GM12872 (cell line): ENCODE measurements at regions not wholly inside any gene's neighbourhood (a gene's known extent, or its start where the extent isn't known, plus 50 kb on each side); places are given as distances from the start of the nearest gene placed in this dataset.

ENCODE experiments used
- TF ChIP-seq, protein P1 (sequence below): IDR thresholded peaks from 3 replicates; pipeline ENCODE4 v1.5.1; 2011; ENCODE audit warnings: low read depth, mild to moderate bottlenecking, low read length, moderate library complexity; ENCODE audit not compliant: insufficient read depth

GRCh38 chr2:64784168-64785061 lies 130.7 kb upstream of the SERTAD2 start:
- TF ChIP-seq, protein P1, sequence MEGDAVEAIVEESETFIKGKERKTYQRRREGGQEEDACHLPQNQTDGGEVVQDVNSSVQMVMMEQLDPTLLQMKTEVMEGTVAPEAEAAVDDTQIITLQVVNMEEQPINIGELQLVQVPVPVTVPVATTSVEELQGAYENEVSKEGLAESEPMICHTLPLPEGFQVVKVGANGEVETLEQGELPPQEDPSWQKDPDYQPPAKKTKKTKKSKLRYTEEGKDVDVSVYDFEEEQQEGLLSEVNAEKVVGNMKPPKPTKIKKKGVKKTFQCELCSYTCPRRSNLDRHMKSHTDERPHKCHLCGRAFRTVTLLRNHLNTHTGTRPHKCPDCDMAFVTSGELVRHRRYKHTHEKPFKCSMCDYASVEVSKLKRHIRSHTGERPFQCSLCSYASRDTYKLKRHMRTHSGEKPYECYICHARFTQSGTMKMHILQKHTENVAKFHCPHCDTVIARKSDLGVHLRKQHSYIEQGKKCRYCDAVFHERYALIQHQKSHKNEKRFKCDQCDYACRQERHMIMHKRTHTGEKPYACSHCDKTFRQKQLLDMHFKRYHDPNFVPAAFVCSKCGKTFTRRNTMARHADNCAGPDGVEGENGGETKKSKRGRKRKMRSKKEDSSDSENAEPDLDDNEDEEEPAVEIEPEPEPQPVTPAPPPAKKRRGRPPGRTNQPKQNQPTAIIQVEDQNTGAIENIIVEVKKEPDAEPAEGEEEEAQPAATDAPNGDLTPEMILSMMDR = no peak

GRCh38 chr2:64785245-64785644 lies 131.5 kb upstream of the SERTAD2 start:
- TF ChIP-seq, protein P1 = no peak

DNA sequence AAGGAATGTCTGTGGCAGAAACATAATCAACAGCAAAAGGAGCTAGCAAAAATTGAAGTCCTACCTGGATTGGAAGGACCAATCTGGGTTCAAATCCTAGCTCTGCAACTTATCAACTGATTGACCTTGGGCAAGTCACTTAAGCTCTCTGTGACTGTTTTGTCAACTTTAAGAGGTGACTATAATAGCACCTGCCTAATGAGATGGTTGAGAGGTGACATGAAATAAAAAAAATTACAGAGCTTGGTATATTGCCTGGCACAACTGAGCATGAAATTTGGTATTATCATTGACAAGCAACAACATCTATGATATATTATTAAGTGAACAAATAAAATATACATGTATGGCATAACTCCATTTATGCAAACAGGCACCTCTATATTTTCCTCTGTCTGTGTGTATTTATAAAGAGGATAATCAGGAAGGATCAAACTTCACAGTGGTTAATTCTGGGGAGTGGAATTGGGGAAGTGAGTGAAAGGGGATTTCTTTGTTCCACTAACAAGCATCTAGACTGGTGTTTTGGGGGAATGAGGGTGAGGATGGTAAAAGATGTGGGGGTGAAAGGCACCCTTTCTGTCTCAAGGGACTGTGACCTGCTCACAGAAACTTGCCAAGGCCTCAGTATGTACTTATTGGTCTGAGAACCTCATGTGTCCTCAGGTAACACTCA lies 132.8 kb upstream of the SERTAD2 start:
- TF ChIP-seq, protein P1 = no peak

- TF ChIP-seq, protein P1 = no peak
These were observed 133.3 kb upstream of the SERTAD2 start for GRCh38 chr2:64787019-64787365.

GRCh38 chr2:64787698-64788097 lies 134.0 kb upstream of the SERTAD2 start:
- TF ChIP-seq, protein P1 = no peak

DNA sequence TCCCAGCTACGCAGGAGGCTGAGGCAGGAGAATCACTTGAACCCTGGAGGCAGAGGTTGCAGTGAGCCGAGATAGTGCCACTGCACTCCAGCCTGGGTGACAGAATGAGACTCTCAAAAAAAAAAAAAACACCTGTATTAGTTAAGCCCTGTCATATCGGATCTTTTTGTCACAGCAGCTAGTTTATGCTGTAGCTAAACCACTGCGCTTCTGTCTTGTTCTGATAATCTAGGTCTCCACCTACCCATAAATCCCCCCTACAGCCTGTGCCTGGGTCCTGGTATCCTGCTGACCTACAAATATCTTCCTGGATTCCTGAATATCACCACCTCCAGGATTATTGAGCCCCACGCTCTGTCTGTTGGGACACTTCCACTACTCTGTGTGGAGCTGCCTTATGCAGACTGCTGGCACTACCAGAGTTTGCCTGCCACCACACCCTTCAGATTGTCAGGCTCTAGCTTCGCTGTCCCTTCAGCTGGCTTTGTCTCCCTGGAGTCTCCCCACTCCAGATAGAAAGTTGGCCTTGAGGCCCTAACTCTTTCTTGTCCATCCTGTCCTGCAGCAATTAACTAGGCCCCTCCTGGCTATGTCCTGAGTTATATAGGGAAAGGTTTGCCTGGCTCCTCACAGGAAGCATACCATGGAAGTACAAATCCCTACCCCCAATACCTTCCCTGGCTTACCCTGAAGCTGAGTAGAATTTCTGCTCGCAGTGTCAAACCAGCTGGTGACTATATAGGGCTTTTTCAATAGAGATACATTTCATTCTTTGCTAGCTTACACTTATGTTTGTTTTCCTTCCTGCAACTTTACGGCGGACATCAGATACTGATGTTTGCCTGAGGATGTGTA lies 136.0 kb upstream of the SERTAD2 start:
- TF ChIP-seq, protein P1 = no peak

- TF ChIP-seq, protein P1 = no peak
These were observed 138.6 kb upstream of the SERTAD2 start for GRCh38 chr2:64792300-64792699.
